ENCODE measurements at regions not wholly inside any gene's neighbourhood (a gene's known extent, or its start where the extent isn't known, plus 50 kb on each side); places are given as distances from the start of the nearest gene placed in this dataset.

DNA sequence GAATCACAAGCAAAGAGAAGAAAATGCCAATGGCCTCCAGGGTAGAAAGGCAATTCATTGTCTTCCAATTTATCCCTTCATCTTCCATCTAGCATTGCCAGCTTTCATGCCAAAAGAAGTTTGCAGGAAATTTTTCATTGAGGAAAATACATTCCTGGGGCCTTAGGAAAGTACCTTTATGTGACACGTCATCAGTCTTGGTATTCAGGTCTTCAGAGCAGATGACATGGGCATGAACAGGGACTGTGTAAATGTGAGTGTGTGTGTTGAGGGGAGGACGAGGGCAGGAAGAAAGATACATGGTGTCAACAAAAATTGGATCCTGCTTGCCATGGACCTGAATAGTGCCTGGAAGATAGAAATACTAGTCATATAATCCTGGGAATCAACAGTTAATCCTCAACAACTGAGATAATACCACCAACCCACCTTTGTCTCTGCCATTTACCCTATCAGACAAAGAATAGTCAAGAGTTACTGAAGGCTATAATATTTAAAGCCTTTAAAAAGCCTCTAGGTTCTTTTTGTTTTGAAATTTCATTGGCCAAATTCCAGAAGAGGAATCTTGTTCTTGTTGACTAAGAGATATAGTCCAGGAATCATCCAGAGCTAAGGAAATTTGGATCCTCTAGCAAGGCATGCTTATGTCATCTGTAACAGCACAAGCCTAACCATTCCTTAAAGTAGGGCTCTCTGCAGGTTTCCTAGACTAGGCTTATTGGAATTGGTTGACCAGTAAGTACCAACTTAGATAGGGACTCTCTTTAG is 405.8 kb upstream of the SASH1 start:
- DNase-seq (ENCODE audit: low read depth): no peak
- H3K4me3 ChIP-seq (ENCODE audit: low read length): no peak overlapping the region
- TF ChIP-seq, protein P1, sequence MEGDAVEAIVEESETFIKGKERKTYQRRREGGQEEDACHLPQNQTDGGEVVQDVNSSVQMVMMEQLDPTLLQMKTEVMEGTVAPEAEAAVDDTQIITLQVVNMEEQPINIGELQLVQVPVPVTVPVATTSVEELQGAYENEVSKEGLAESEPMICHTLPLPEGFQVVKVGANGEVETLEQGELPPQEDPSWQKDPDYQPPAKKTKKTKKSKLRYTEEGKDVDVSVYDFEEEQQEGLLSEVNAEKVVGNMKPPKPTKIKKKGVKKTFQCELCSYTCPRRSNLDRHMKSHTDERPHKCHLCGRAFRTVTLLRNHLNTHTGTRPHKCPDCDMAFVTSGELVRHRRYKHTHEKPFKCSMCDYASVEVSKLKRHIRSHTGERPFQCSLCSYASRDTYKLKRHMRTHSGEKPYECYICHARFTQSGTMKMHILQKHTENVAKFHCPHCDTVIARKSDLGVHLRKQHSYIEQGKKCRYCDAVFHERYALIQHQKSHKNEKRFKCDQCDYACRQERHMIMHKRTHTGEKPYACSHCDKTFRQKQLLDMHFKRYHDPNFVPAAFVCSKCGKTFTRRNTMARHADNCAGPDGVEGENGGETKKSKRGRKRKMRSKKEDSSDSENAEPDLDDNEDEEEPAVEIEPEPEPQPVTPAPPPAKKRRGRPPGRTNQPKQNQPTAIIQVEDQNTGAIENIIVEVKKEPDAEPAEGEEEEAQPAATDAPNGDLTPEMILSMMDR (conservative IDR thresholded peaks at IDR 0.05; ENCODE audit: low read depth, low read length): no peak

DNA sequence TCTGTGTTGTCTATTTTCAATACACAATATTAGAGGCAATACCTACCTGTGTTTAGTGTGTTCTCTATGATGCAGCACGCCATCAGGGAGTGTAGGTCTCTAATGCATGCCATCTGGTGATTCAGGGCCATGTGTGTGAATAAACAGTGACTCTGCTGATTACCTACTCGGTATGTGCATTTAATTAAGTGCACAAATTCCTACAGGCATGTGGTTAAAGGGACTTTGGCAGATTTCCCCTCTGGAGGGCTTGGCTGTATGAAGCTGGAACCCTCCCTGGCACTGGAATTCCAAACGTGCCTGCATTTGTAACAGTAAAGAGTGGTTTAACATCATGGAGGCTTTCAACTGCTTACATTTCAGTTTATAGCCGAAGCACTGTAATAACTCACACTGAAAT is 401.5 kb upstream of the SASH1 start:
- DNase-seq (ENCODE audit: low read depth): peak; percentile 97
- H3K4me3 ChIP-seq (ENCODE audit: low read length): no peak overlapping the region
- TF ChIP-seq, protein P1 (conservative IDR thresholded peaks at IDR 0.05; ENCODE audit: low read depth, low read length): no peak

DNA sequence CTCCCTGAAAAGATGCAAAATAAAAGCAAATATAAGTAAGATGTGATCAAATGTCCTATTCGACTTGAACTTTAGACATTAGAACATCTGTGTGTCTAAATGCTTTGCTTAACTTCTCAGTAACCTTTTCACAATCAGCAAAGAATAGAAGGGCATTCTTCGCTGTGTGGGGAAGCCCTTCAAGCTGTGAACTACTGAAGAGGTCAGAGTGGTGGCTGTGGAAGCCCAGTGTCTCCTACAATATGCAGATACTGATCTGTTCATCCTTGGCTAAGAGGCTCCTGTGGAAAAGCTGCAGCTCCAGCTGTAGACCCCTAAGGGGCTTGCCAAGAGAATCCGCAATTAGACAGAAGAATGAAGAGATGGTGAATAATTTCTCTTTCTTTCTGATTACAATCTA is 400.3 kb upstream of the SASH1 start:
- no peak overlapping the region for H3K4me3 ChIP-seq (ENCODE audit: low read length)
- no peak for DNase-seq (ENCODE audit: low read depth)
- TF ChIP-seq, protein P1 (conservative IDR thresholded peaks at IDR 0.05; ENCODE audit: low read depth, low read length): no peak

DNA sequence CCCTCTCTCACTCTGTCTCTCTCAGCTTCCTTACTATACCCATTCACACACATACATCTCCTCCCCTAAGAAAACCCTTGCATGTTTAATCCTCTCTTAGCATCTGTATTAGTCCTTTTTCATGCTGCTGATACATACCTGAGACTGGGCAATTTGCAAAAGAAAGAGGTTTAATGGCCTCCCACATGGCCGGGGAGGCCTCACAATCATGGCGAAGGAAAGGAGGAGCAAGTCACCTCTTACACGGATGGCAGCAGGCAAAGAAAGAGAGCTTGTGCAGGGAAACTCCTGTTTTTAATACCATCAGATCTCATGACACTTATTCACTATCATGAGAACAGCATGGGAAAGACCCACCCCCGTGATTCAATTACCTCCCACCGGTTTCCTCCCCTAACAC is 398.5 kb upstream of the SASH1 start:
- TF ChIP-seq, protein P1 (conservative IDR thresholded peaks at IDR 0.05; ENCODE audit: low read depth, low read length): no peak
- no peak for DNase-seq (ENCODE audit: low read depth)
- no peak overlapping the region for H3K4me3 ChIP-seq (ENCODE audit: low read length)

DNA sequence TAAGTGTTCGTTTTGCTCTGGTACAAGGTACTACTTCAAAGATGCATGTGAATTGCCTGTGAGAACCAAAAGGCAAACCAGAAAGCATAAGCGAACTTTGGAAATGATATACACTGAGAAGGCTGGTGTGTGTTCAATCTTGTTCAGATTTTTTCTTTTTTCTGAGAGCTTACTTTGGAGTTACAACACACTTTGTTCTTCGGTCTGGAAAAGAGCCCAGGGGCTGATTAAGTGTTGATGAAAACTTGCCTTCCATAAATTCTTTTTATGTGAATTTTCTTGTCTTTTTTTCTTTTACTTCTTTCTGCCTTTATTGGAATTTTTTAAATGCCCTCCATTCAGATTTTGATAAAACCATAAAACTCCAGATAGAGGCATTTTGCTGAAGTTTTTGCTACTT is 395.1 kb upstream of the SASH1 start:
- H3K4me3 ChIP-seq (ENCODE audit: low read length): no peak overlapping the region
- TF ChIP-seq, protein P1 (conservative IDR thresholded peaks at IDR 0.05; ENCODE audit: low read depth, low read length): no peak
- no peak for DNase-seq (ENCODE audit: low read depth)

DNA sequence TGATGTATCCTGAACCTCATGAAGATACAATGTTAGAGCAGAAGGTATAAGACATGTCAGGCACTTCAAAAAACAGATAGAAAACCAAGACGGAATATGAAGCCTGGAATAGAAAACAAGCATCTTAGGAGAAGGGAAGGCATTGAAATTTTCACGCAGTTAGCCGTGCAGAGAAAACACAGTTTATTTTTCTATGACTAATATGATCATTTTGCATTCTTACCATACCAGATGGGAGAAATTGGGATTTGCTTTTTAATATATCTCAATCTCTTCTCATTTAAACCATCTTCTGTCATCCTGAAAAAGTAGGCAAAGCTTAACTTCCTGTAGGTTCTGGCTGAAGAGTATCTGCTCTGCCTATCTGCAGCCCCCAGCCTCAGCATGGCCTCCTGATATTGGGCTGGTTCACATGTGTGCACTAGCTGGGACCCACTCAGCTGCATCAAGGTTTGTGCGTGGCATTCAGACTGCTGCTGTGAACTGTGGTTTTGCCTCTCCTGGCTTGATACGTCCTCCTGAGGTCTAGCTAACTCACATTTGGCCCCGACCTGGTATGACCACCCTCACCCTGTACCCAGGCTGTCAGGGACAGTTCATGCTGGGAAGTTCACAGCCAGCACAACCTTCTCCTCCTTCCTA is 392.5 kb upstream of the SASH1 start:
- no peak overlapping the region for H3K4me3 ChIP-seq (ENCODE audit: low read length)
- TF ChIP-seq, protein P1 (conservative IDR thresholded peaks at IDR 0.05; ENCODE audit: low read depth, low read length): no peak
- no peak for DNase-seq (ENCODE audit: low read depth)

DNA sequence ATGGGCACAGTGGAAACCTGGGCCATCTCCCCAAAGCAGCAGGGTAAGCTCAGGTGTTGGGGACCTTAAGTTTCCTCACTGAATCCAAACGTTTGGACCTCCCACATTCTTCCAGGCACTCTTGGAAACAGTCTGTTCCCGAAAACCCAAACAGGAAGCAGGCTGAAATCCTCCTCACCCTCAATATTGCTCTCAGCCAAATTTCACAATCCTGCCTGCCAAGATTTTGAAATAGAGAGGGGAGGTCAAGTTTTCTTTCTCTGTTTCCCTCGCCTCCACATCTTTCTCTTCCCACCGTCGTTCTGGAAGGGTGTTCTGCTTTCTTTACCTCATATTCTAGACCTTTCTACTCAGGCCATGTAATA is 392.0 kb upstream of the SASH1 start:
- H3K4me3 ChIP-seq (ENCODE audit: low read length): no peak overlapping the region
- DNase-seq (ENCODE audit: low read depth): no peak

More for the DNA sequence above, 392.0 kb upstream of the SASH1 start:
- TF ChIP-seq, protein P1 (conservative IDR thresholded peaks at IDR 0.05; ENCODE audit: low read depth, low read length): no peak

All from retinal pigment epithelial cell (primary cell).